HG02870 (cell line): ENCODE measurements at regions not wholly inside any gene's neighbourhood (a gene's known extent, or its start where the extent isn't known, plus 50 kb on each side); places are given as distances from the start of the nearest gene placed in this dataset.
A peak's percentile ranks its signal among the peaks of the same experiment; 100 is the strongest.

Experiments
- ATAC-seq: cut with Tn5 transposase; IDR thresholded peaks from one replicate; pipeline ENCODE4 v1.9.1; 2021; ENCODE audit warnings: mild to moderate bottlenecking, moderate library complexity; ENCODE audit not compliant: unreplicated experiment

GRCh38 chr2:9156483-9156882 is 50.1 kb upstream of the ASAP2 start:
- no peak for ATAC-seq

DNA sequence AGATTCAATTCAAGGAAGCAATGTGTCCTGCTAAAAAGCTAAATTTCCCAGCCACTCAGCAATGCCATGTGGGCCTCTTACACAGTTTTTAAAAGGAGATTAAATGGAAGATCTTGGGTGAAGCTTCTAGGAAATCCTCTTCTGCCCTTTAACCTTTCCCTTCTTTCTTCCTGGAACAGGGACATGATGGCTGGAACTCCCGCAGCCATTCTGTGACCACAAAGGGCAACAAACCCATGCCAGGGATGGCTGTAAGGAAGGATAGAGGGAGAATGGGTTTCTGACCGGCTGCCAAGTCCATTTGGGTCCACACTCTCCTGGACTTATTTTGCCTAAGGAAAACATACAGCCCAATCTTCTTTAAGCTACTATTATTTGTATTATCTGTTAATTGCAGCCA is 52.6 kb upstream of the ASAP2 start:
- no peak for ATAC-seq

- ATAC-seq, result no peak
Observed at GRCh38 chr2:9153643-9153980, 53.0 kb upstream of the ASAP2 start.

DNA sequence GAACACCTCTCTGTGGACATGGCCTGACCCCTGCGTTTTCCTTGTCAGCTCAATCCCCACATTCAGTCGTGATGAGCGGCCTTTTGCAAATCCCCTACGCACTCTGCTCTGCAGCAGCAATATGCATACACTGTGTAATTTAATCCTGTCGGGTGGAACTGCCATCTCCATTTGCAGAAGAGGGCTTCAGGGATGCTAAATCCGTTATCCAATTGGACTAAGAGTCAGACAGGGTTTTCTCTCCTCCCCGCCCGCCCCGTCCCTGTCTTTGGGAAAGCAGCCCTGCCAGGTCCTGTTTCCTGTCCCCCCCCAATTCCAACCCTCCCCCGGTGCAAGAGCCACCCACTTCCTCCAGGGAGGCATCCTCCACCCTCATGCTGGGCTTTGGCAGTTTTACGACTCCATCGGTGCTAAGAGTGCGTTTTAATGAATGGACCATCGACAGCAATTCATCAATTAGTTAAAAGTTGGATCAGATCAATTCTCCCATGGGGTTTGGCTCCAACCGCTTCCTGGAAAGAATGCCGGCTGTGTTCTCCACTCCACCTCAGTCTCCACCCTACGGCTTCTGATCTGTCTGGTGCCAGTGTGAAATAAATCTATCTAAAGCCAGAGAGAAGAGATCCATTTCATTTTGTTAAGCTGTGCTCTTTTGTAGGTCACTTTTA is 53.5 kb upstream of the ASAP2 start:
- ATAC-seq, result no peak

GRCh38 chr2:9150906-9151305 is 55.7 kb upstream of the ASAP2 start:
- ATAC-seq, result no peak

- no peak for ATAC-seq
Observed at GRCh38 chr2:9150568-9150900, 56.1 kb upstream of the ASAP2 start.

DNA sequence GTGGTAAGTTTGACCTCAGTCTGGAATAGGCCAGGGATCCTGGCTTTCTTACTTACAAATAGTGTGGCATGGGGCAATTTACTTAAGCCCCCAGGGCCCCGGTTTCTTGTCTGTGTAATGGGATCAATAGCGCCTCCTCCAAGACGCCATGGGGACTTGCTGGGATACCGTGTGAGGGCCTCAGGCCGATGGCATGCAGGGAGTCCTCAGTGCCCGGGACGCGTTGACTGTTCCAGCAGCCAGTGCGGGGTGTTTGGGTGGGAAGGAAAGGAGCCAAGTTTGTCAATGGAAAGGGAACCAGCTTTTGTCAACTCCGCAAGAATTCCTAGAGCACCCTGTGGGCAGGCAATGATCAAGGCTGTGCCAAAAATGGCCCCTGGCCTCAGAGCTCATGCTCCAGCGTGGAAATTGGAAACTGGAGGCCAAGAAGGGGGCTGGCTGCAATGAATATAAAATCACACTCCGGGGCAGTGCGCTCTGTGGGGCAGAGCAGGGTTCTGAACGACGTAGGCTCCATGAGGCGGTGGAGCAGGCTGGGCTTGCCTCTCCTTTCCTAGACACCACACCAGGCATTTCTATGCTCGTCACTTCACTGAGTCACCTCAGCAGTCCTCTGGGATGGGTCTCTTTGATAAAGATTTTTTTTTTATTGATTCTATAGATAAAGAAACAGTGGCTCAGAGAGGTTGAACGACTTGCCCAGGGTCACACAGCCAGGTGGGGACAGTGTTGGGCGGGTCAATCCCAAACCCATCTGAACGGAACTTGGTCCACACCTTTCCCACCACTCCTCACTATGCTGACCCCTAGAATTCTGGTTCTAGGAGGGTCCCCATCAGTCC is 56.7 kb upstream of the ASAP2 start:
- ATAC-seq, result no peak

DNA sequence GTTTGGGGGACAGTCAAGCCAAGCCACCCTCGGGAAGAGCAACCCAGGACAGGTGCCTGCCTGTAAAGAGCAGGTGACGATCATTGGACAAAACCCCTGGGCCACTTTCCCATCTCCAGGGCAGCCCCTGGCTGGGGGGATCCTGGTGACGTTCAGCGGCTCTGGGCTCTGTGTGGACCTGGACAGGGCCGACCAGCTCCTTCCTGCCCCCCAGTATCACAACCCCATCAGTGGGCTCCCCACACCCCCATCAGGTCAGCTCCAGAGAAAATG is 57.3 kb upstream of the ASAP2 start:
- ATAC-seq, result no peak

- ATAC-seq, result no peak
Observed at GRCh38 chr2:9146646-9147045, 60.0 kb upstream of the ASAP2 start.

DNA sequence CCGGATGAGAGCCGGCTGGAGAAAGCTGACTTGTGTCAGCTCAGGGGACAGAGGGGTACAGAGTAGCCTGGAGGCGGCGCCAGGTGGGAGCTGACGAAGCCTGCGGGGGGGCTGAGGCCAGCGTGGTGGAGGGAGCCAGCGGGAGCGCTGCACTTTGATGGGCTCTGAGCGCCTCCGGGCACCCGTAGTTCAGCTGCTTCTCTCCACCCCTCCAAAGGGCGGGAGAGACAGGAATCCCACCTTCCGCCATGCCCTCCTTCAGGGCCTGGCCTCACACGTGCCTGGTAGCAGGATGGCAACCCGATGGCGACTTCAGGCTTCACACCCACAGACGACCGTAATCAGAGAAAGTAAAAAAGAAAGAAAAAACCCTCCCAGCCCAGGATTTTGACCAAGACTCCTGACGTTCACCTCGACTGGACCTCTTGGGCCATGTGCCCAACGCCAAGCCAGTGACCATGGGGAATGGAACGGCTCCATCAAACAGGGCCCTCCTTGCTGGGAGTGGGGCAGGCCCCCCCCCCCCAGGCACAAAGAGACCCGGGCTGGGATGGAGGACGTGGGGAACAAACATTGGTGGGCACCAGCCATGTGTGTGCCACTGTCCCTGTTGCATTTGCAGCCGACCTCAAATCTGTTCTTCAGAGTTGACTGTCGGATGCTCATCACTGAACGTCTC is 60.7 kb upstream of the ASAP2 start:
- ATAC-seq, result no peak

DNA sequence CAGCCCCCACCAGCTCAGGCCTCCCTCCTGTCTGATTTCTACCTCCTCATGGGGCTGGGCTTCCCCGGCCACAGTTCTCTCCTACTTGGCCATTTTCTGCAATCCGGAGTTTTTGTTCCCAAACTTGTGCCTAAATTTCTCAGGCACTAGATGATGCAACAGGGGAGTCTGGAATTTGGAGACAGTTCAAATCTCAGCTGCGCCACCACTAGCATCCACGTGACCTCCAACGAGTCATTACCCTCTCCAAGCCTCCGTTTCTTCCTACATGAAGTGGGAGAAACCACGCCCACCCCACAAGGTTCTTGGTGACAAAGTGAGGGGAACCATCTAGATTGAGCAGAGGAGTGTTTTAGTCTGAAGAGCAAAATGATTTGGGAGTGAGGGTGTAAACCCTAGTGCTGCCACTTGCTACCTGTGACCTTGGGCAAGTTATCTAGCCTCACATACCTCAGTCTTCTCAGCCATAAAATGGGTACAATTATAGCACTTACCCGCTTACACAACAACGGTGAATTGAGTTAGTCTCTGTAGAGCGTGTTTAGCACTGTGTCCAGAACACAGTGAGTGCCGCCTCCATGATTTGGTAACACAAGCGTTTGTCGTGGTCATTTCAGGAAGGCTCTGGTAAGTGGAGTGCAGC is 61.4 kb upstream of the ASAP2 start:
- ATAC-seq, result no peak

DNA sequence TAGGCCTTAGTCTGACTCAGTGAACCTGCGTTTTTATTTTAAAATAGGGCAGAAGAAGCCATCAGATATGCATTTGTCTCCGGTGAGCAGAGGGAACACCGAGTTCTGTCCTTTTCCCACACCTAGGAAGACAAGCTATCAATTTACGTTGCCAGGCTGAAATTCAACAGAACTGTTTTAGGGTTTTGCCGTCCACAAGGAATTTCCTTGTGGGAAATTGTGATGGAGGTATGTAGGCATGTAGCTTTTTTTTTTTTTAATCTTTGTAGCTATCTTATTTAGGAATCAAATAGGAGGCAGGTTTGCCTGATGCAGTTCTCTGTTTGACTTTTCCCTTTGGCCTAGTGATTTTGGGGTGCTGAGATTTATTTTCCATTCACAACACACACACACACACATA is 62.0 kb upstream of the ASAP2 start:
- no peak for ATAC-seq

GRCh38 chr2:9144046-9144445 is 62.6 kb upstream of the ASAP2 start:
- no peak for ATAC-seq

DNA sequence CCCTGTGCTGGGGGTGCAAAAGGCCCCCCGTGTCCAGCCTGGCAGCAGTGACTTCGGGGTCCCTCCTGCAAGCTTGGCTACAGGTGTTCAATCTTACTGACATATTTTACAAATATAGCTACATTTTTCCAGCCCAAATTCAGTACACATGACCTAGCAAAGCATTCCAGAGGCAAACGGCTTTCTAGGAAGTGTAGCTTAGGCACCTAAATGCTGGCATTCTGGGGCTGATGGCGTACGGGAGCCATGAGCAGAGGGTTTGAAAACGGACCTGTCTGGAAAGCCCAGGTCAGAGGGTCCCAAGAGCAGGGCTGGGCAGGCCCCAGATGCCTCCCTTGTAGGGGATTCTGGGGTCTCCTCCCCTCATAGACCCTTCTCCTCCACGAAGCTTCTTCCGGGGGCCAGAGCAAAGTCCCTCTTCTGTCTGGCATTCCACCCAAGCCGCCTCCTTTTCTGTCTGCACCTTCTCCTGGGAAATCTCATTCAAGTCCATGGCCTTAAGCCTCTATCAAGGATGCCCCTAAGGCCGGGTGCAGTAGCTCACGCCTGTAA is 63.3 kb upstream of the ASAP2 start:
- ATAC-seq, result no peak

DNA sequence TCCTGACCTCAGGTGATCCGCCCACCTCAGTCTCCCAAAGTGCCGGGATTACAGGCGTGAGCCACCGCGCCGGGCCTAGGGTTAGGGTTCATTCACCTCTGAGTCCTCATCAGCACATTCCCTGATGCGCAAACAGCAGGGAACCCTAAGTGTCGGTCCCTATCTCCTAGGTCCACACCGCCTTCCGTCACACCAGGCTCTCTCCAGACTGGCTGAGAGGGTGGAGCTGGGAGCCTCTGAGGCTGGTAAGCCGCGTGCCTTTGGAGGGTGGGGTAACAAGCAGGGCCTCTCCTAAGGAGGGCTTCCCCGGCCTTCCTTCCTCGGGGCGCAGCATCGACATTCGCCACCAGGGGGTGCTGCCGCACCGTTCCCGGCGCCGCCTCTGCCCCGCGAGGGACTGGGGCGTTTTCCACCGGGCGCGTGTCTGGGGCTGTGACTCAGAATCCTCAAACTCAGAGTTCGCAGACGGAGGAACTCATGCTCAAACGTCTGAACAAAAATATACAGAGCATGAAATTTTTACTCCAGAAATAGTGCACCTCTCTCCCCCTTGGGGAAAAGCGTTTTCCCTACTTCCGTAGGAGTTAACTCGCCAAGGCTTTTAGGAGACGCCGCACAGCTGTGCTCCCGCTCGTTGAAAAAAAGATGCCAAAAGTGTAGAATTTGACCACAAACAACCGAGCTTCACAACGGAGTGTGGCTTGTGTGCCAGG is 63.9 kb upstream of the ASAP2 start:
- ATAC-seq, result peak; percentile 68

- no peak for ATAC-seq
Observed at GRCh38 chr2:9141706-9142460, 64.7 kb upstream of the ASAP2 start.

GRCh38 chr2:9141091-9141667 is 65.4 kb upstream of the ASAP2 start:
- no peak for ATAC-seq

- ATAC-seq, result no peak
Observed at GRCh38 chr2:9140645-9141044, 66.0 kb upstream of the ASAP2 start.

DNA sequence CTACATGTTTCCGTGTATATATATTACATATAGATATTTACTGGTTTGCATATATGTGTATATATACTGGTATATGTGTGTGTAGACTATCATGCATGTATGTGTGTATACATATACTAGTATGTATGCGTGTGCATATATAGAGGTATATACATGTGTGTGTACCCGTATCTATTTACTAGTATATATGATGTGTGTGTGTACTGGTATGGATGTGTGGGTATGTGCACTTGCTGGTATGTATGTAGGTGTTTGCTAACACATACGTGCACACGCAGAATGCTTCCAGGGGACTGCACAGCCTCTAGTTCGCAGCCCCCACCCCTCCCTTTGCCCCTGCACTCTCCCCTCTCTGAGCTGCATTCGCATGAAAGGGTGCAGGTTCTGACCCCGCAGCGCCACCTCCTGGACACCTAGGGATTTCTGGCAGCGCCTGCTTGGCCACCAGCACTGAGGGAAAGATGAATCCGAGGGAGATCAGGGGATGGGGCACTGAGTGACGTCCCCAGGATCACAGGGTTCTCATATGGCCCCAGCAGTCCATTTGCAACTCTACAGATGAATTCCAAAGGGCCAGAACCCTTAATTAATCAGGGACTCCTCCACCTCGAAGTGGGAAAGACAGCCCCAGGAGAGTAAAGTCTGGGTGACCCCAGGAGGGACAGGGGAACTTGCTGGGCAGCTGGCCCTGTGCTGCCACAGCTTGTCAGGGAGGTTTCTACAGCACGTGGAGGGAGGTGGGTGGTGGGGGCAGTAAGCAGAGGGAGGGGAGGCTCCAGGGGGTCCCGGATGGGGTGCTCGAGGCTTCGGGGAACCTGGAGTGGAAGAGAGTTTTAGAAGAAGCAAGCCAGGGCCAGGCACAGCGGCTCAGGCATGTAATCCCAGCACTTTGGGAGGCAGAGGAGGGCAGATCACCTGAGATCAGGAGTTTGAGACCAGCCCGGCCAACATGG is 66.8 kb upstream of the ASAP2 start:
- ATAC-seq, result peak; percentile 49
